ENCODE measurements at regions not wholly inside any gene's neighbourhood (a gene's known extent, or its start where the extent isn't known, plus 50 kb on each side); places are given as distances from the start of the nearest gene placed in this dataset.
"Not testable (repeated sequence)": the region's sequence is repeated elsewhere in the genome, so short reads cannot be mapped to it uniquely, and the experiment has no call there.

GRCh38 chr14:71451501-71451900 is 480.7 kb upstream of the RGS6 start:
- no peak for DNase-seq (ENCODE audit: low read depth)
- TF ChIP-seq, protein P1, sequence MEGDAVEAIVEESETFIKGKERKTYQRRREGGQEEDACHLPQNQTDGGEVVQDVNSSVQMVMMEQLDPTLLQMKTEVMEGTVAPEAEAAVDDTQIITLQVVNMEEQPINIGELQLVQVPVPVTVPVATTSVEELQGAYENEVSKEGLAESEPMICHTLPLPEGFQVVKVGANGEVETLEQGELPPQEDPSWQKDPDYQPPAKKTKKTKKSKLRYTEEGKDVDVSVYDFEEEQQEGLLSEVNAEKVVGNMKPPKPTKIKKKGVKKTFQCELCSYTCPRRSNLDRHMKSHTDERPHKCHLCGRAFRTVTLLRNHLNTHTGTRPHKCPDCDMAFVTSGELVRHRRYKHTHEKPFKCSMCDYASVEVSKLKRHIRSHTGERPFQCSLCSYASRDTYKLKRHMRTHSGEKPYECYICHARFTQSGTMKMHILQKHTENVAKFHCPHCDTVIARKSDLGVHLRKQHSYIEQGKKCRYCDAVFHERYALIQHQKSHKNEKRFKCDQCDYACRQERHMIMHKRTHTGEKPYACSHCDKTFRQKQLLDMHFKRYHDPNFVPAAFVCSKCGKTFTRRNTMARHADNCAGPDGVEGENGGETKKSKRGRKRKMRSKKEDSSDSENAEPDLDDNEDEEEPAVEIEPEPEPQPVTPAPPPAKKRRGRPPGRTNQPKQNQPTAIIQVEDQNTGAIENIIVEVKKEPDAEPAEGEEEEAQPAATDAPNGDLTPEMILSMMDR (IDR thresholded peaks at IDR 0.05; ENCODE audit: control insufficient read depth, insufficient read depth, low read depth, low read length, missing control alignments): no peak
- no peak overlapping the region for H3K4me3 ChIP-seq (ENCODE audit: control insufficient read depth, low read depth, low read length)

DNA sequence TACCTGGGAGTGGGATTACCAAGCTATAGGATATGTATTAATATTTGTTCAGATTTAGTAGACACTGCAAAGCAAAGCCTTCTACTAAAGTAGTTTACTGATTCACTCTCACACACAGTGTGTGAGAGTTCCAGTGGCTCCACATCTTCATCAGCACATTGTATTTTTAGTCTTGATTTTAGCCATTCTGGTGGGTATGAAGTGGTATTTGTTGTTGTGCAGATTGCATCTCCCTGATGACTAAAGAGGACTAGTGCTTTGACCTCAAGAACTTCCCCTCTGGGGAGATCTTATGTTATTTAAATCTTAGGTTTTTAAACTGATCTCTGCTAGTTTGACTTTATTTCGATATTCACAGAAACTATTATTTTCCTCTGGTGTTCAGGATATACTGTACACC is 479.7 kb upstream of the RGS6 start:
- no peak for DNase-seq (ENCODE audit: low read depth)
- TF ChIP-seq, protein P1 (IDR thresholded peaks at IDR 0.05; ENCODE audit: control insufficient read depth, insufficient read depth, low read depth, low read length, missing control alignments): no peak
- no peak overlapping the region for H3K4me3 ChIP-seq (ENCODE audit: control insufficient read depth, low read depth, low read length)

DNA sequence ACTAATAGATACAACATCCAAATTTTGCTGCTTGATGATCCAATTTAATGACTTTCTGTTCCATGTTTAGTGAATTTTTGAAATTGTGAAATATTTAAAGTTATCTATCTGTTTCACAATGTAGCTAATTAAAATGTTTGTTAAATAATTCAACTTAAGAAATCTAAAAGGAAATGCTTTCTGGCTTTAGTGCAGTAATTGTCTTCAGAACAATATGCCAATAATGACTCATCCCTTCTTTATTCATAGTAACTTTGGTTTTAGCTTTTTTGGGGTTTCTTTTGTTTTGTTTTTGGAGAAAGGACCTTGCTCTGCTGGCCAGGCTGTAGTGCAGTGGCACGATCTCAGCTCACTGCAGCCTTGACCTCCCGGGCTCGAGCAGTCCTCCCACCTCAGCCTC is 479.2 kb upstream of the RGS6 start:
- no peak overlapping the region for H3K4me3 ChIP-seq (ENCODE audit: control insufficient read depth, low read depth, low read length)
- DNase-seq (ENCODE audit: low read depth): peak; percentile 42
- TF ChIP-seq, protein P1 (IDR thresholded peaks at IDR 0.05; ENCODE audit: control insufficient read depth, insufficient read depth, low read depth, low read length, missing control alignments): no peak

- no peak overlapping the region for H3K4me3 ChIP-seq (ENCODE audit: control insufficient read depth, low read depth, low read length)
- no peak for DNase-seq (ENCODE audit: low read depth)
- TF ChIP-seq, protein P1 (IDR thresholded peaks at IDR 0.05; ENCODE audit: control insufficient read depth, insufficient read depth, low read depth, low read length, missing control alignments): no peak
These were observed 478.2 kb upstream of the RGS6 start for GRCh38 chr14:71454010-71454409.

DNA sequence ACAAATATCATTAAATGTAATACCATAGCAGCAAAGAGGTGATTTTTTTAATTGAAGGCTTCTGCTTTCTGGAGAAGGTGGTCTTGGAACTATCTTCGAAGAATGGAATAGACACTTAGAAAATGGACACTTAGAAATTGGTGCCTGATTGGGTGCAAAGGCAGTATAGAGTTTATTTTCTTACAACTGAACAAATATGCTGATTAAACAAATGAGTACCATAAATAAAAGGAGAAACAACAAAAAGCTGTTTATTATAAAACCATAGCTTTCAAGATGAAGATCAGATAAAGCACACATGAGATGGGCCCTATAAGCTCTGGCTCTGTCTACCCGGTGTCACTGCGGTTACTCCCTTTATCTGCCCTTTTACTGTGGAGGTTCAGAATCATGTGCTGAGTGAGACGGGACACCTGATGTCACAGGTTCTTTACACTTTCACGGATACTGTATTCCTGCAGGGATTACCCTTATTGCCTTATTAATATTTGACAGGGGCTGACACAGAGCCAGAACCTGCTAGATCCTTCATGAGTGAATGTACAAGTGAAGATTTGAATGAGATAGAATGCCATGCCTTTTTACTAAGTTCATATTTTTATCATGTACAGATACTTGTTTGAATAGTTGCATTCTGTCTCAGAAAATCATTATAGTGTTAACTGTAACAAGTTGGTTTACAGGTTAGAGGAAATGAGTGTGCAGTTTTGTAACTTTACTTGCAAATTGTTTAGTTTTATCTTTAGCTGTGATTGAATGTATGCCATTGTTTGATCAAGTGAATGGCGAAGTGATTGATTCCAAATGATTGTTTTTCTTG is 477.5 kb upstream of the RGS6 start:
- DNase-seq (ENCODE audit: low read depth): no peak
- TF ChIP-seq, protein P1 (IDR thresholded peaks at IDR 0.05; ENCODE audit: control insufficient read depth, insufficient read depth, low read depth, low read length, missing control alignments): no peak
- no peak overlapping the region for H3K4me3 ChIP-seq (ENCODE audit: control insufficient read depth, low read depth, low read length)

DNA sequence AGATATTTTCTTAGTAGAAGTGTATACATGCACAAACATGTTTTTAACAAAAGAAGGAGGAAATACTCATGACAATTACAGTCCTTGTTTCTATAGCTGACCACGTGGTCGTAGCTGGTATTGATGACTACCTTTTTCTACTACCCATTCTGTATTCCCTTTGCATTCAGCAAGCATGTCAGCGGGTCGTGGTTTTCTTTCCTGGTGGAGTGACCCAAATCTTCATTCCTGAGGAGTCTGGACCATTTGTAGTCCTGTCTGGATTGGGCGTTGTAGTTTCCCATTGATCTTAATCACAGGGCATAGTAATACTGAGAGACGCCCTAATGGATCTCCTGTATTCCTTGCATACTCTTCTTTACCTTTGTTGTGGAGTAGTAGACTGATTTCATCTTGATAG is 472.1 kb upstream of the RGS6 start:
- TF ChIP-seq, protein P1 (IDR thresholded peaks at IDR 0.05; ENCODE audit: control insufficient read depth, insufficient read depth, low read depth, low read length, missing control alignments): no peak
- H3K4me3 ChIP-seq (ENCODE audit: control insufficient read depth, low read depth, low read length): no peak overlapping the region
- DNase-seq (ENCODE audit: low read depth): no peak

- not testable (repeated sequence) for DNase-seq (ENCODE audit: low read depth); H3K4me3 ChIP-seq (ENCODE audit: control insufficient read depth, low read depth, low read length)
These were observed 470.6 kb upstream of the RGS6 start for GRCh38 chr14:71461617-71462016.

Measured in AG09309 (cell line).